H9 (cell line): ENCODE measurements at regions not wholly inside any gene's neighbourhood (a gene's known extent, or its start where the extent isn't known, plus 50 kb on each side); places are given as distances from the start of the nearest gene placed in this dataset.

ENCODE experiments used
- DNase-seq: peaks from one replicate; pipeline ENCODE4 v3.0.0-alpha.2; 2017
- H2AFZ ChIP-seq: one replicate; pipeline ENCODE4 v1.6.1; 2013; ENCODE audit warnings: mild to moderate bottlenecking, low read length, control low read depth, moderate library complexity
- H2AK5ac ChIP-seq: 2 replicates; pipeline ENCODE4 v1.6.1; 2013; ENCODE audit warnings: low read length, control low read depth, mixed read lengths; ENCODE audit not compliant: insufficient read length
- H2BK120ac ChIP-seq: one replicate; pipeline ENCODE4 v1.6.1; 2013; ENCODE audit warnings: low read depth, mild to moderate bottlenecking, low read length, control low read depth, inconsistent platforms; ENCODE audit not compliant: poor library complexity, severe bottlenecking
- H2BK12ac ChIP-seq: 2 replicates; pipeline ENCODE4 v1.6.1; 2013; ENCODE audit warnings: low read length, control low read depth, mixed read lengths, low read depth; ENCODE audit not compliant: insufficient read length
- H2BK15ac ChIP-seq: 2 replicates; pipeline ENCODE4 v1.6.1; 2013; ENCODE audit warnings: low read depth, low read length, control low read depth
- H2BK20ac ChIP-seq: one replicate; pipeline ENCODE4 v1.6.1; 2013; ENCODE audit warnings: low read depth, mild to moderate bottlenecking, low read length, control low read depth, inconsistent platforms; ENCODE audit not compliant: poor library complexity, severe bottlenecking
- H2BK5ac ChIP-seq: 2 replicates; pipeline ENCODE4 v1.6.1; 2013; ENCODE audit warnings: low read length, control low read depth, mixed read lengths; ENCODE audit not compliant: insufficient read length
- H3K14ac ChIP-seq: 2 replicates; pipeline ENCODE4 v1.6.1; 2013; ENCODE audit warnings: low read length, control low read depth; ENCODE audit not compliant: insufficient read depth
- H3K18ac ChIP-seq: 2 replicates; pipeline ENCODE4 v1.6.1; 2013; ENCODE audit warnings: low read depth, mild to moderate bottlenecking, mixed read lengths, low read length, control low read depth; ENCODE audit not compliant: insufficient read length
- H3K23ac ChIP-seq: 2 replicates; pipeline ENCODE4 v1.6.1; 2013; ENCODE audit warnings: low read length, control low read depth, mixed read lengths, low read depth; ENCODE audit not compliant: insufficient read length
- H3K23me2 ChIP-seq: 2 replicates; pipeline ENCODE4 v1.6.1; 2013; ENCODE audit warnings: low read depth, mild to moderate bottlenecking, mixed read lengths, low read length, control low read depth; ENCODE audit not compliant: insufficient read length, poor library complexity, severe bottlenecking
- H3K27ac ChIP-seq: 2 replicates; pipeline ENCODE4 v1.5.1; 2013; ENCODE audit warnings: low read length, control low read depth, mixed read lengths, low read depth; ENCODE audit not compliant: insufficient read length
- H3K27me3 ChIP-seq: 2 replicates; pipeline ENCODE4 v1.6.1; 2013; ENCODE audit warnings: low read length, control low read depth, inconsistent platforms; ENCODE audit not compliant: insufficient read depth
- H3K4ac ChIP-seq: 2 replicates; pipeline ENCODE4 v1.6.1; 2013; ENCODE audit warnings: low read depth, mild to moderate bottlenecking, control low read depth, inconsistent platforms, low read length, moderate library complexity
- H3K4me1 ChIP-seq: 2 replicates; pipeline ENCODE4 v1.6.1; 2013; ENCODE audit warnings: low read length, control low read depth, inconsistent platforms; ENCODE audit not compliant: insufficient read depth
- H3K4me2 ChIP-seq: 2 replicates; pipeline ENCODE4 v1.6.1; 2013; ENCODE audit warnings: low read length, control low read depth, mixed read lengths; ENCODE audit not compliant: insufficient read length, insufficient read depth
- H3K56ac ChIP-seq: 2 replicates; pipeline ENCODE4 v1.6.1; 2013; ENCODE audit warnings: low read depth, mild to moderate bottlenecking, mixed read lengths, low read length, control low read depth; ENCODE audit not compliant: insufficient read length
- H3K79me1 ChIP-seq: 2 replicates; pipeline ENCODE4 v1.6.1; 2013; ENCODE audit warnings: low read depth, mild to moderate bottlenecking, moderate library complexity, low read length, control low read depth, inconsistent platforms; ENCODE audit not compliant: insufficient read depth, poor library complexity, severe bottlenecking
- H3K79me2 ChIP-seq: 2 replicates; pipeline ENCODE4 v1.6.1; 2013; ENCODE audit warnings: low read length, control low read depth, inconsistent platforms; ENCODE audit not compliant: insufficient read depth
- H3K9ac ChIP-seq: 2 replicates; pipeline ENCODE4 v1.6.1; 2013; ENCODE audit warnings: low read length, control low read depth, mixed read lengths; ENCODE audit not compliant: insufficient read length; ENCODE audit errors: extremely low read depth
- H3K9me3 ChIP-seq: one replicate; pipeline ENCODE4 v1.6.1; 2013; ENCODE audit warnings: low read depth, low read length, inconsistent platforms; ENCODE audit not compliant: control insufficient read depth
- H3T11ph ChIP-seq: one replicate; pipeline ENCODE4 v1.6.1; 2013; ENCODE audit warnings: mild to moderate bottlenecking, low read length, control low read depth, inconsistent platforms
- H4K20me1 ChIP-seq: one replicate; pipeline ENCODE4 v1.6.1; 2013; ENCODE audit not compliant: control insufficient read depth, insufficient read length, insufficient read depth
- H4K5ac ChIP-seq: 2 replicates; pipeline ENCODE4 v1.6.1; 2013; ENCODE audit warnings: low read depth, mild to moderate bottlenecking, mixed read lengths, low read length, control low read depth; ENCODE audit not compliant: insufficient read length
- H4K8ac ChIP-seq: replicated peaks from 2 replicates; pipeline ENCODE4 v1.6.1; 2013; ENCODE audit warnings: low read length, control low read depth, mixed read lengths, low read depth; ENCODE audit not compliant: insufficient read length
- H4K91ac ChIP-seq: 2 replicates; pipeline ENCODE4 v1.6.1; 2013; ENCODE audit warnings: low read depth, mild to moderate bottlenecking, moderate library complexity, mixed read lengths, low read length, control low read depth; ENCODE audit not compliant: insufficient read length
- H3K27ac Mint-ChIP-seq, 3 experiments: 2 replicates in 2 of 3; 3 replicates in 1 of 3; pipeline ENCODE4 v1.8.0; 2020 to 2021; ENCODE audit warnings: mixed read lengths in 3 of 3, mild to moderate bottlenecking in 1 of 3, moderate library complexity in 1 of 3
- H3K27me3 Mint-ChIP-seq: 2 replicates; pipeline ENCODE4 v1.8.0; 2021; ENCODE audit warnings: low read depth, mild to moderate bottlenecking, moderate library complexity, mixed read lengths
- H3K36me3 Mint-ChIP-seq, 3 experiments: 2 replicates in 2 of 3; 3 replicates in 1 of 3; pipeline ENCODE4 v1.8.0; 2020 to 2021; ENCODE audit warnings: low read depth in 3 of 3, mixed read lengths in 3 of 3; ENCODE audit not compliant: insufficient read depth in 1 of 3
- H3K4me1 Mint-ChIP-seq, 2 experiments: 2 replicates each; pipeline ENCODE4 v1.8.0; 2020; ENCODE audit warnings: mixed read lengths in 2 of 2
- H3K4me3 Mint-ChIP-seq, 2 experiments: 2 replicates in 1 of 2; 3 replicates in 1 of 2; pipeline ENCODE4 v1.8.0; 2020 to 2021; ENCODE audit warnings: mild to moderate bottlenecking in 2 of 2, mixed read lengths in 2 of 2, moderate library complexity in 1 of 2
- H3K9me3 Mint-ChIP-seq, 2 experiments: 2 replicates in 1 of 2; 3 replicates in 1 of 2; pipeline ENCODE4 v1.8.0; 2020; ENCODE audit warnings: mild to moderate bottlenecking in 2 of 2, mixed read lengths in 2 of 2, moderate library complexity in 1 of 2
- WGBS: extraction: QIAGEN DNeasy Blood & Tissue Kit; methylation state at CpG from one replicate; pipeline ENCODE4 v1.1.7; 2013; ENCODE audit warnings: missing lambda C conversion rate, low lambda C conversion rate, mixed read lengths; ENCODE audit not compliant: insufficient read length; ENCODE audit errors: extremely low coverage; 5-methylcytosine and 5-hydroxymethylcytosine counted together
- TF ChIP-seq, protein P1 (sequence below): fragments of 200-600 bp; sonication (generic); conservative IDR thresholded peaks from 3 replicates; pipeline ENCODE4 v1.8.0; 2021; ENCODE audit warnings: antibody characterized with exemption, mild to moderate bottlenecking

GRCh38 chr17:45650561-45650960 lies 133.6 kb upstream of the CRHR1 start:
- H2AK5ac ChIP-seq: no peak overlapping the region
- DNase-seq: no peak
- no peak overlapping the region for H2AFZ ChIP-seq
- no peaks in the 10 kb centered on the region; the same call in 1 of the 2 replicates for H3K4me1 ChIP-seq
- H2BK5ac ChIP-seq: no peak overlapping the region
- no peaks in the 10 kb centered on the region; the same call in 1 of the 2 replicates for H3K27me3 Mint-ChIP-seq
- no peak overlapping the region for H4K5ac ChIP-seq
- no peaks in the 10 kb centered on the region for H3K79me1 ChIP-seq
- H3K18ac ChIP-seq: no peak overlapping the region
- no peak overlapping the region for H3K14ac ChIP-seq
- H3K9me3 Mint-ChIP-seq: no peaks in the 10 kb centered on the region
- no peaks in the 10 kb centered on the region for H3K79me2 ChIP-seq
- no peak overlapping the region for H3K4me2 ChIP-seq
- H3K4ac ChIP-seq: no peak overlapping the region
- no peak overlapping the region for H2BK20ac ChIP-seq
- H3K9me3 ChIP-seq: no peaks in the 10 kb centered on the region
- no peak overlapping the region for H4K8ac ChIP-seq
- TF ChIP-seq, protein P1, sequence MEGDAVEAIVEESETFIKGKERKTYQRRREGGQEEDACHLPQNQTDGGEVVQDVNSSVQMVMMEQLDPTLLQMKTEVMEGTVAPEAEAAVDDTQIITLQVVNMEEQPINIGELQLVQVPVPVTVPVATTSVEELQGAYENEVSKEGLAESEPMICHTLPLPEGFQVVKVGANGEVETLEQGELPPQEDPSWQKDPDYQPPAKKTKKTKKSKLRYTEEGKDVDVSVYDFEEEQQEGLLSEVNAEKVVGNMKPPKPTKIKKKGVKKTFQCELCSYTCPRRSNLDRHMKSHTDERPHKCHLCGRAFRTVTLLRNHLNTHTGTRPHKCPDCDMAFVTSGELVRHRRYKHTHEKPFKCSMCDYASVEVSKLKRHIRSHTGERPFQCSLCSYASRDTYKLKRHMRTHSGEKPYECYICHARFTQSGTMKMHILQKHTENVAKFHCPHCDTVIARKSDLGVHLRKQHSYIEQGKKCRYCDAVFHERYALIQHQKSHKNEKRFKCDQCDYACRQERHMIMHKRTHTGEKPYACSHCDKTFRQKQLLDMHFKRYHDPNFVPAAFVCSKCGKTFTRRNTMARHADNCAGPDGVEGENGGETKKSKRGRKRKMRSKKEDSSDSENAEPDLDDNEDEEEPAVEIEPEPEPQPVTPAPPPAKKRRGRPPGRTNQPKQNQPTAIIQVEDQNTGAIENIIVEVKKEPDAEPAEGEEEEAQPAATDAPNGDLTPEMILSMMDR: no peak
- H3K56ac ChIP-seq: no peak overlapping the region
- H3K36me3 Mint-ChIP-seq: no peaks in the 10 kb centered on the region; a peak in 1 of 7 replicates
- no peak overlapping the region for H2BK120ac ChIP-seq
- no peak overlapping the region for H3K4me3 Mint-ChIP-seq
- no peaks in the 10 kb centered on the region for H3K27me3 ChIP-seq
- H2BK15ac ChIP-seq: no peak overlapping the region
- no peak overlapping the region for H3K9ac ChIP-seq
- no peaks in the 10 kb centered on the region for H3K23me2 ChIP-seq
- H2BK12ac ChIP-seq: no peak overlapping the region
- H3K23ac ChIP-seq: no peak overlapping the region
- H3K27ac Mint-ChIP-seq: no peak overlapping the region
- H3T11ph ChIP-seq: no peak overlapping the region
- no peak overlapping the region for H4K91ac ChIP-seq
- no peaks in the 10 kb centered on the region for H4K20me1 ChIP-seq
- no CpG with 5 or more reads among the region's 10 CpGs for WGBS
- H3K4me1 Mint-ChIP-seq: peaks cover 16 to 19% of the 10 kb centered on the region in 2 experiments
- no peak overlapping the region for H3K27ac ChIP-seq
